Peyer's patch (tissue), 4 donors: ENCODE measurements at regions not wholly inside any gene's neighbourhood (a gene's known extent, or its start where the extent isn't known, plus 50 kb on each side); places are given as distances from the start of the nearest gene placed in this dataset.

Experiments used
- DNase-seq, 3 donors: peaks; one replicate each; pipeline ENCODE4 v3.0.0-alpha.2; 2017 to 2019
- H3K27ac ChIP-seq, 4 donors: fragments of 200-600 bp; sonication (generic); one replicate each; pipeline ENCODE4 v1.5.1; 2016 to 2019
- H3K27me3 ChIP-seq, 2 donors: fragments of 200-600 bp; sonication (generic); one replicate each; pipeline ENCODE4 v1.5.1; 2019
- H3K36me3 ChIP-seq, 3 donors: fragments of 200-600 bp; sonication (generic); one replicate each; pipeline ENCODE4 v1.5.1; 2016 to 2019
- H3K4me1 ChIP-seq, 4 donors: fragments of 200-600 bp; sonication (generic); one replicate each; pipeline ENCODE4 v1.5.1; 2016 to 2019
- H3K4me3 ChIP-seq, 4 donors: fragments of 200-600 bp; sonication (generic); 1 replicate in 3 of 4; 2 replicates in 1 of 4; pipeline ENCODE4 v1.5.1; 2016 to 2019; ENCODE audit warnings: mild to moderate bottlenecking in 1 of 4
- H3K9me3 ChIP-seq, 4 donors: fragments of 200-600 bp; sonication (generic); one replicate each; pipeline ENCODE4 v1.5.1; 2016 to 2019; ENCODE audit warnings: mild to moderate bottlenecking in 1 of 4
- POLR2A ChIP-seq, 2 donors: fragments of 450-650 bp; IDR thresholded peaks; one replicate each; pipeline ENCODE4 v1.5.1; 2017; ENCODE audit warnings: antibody characterized with exemption in 2 of 2, mild to moderate bottlenecking in 2 of 2, moderate library complexity in 2 of 2
- TF ChIP-seq, protein P1 (sequence below), 6 experiments: fragments of 450-650 bp in 4 of 6; fragments of 200-600 bp in 2 of 6; sonication (generic) in 1 of 6; IDR thresholded peaks; one replicate each; pipeline ENCODE4 v1.5.1; 2017 to 2019; ENCODE audit warnings: antibody characterized with exemption in 6 of 6, mild to moderate bottlenecking in 3 of 6, moderate library complexity in 1 of 6

DNA sequence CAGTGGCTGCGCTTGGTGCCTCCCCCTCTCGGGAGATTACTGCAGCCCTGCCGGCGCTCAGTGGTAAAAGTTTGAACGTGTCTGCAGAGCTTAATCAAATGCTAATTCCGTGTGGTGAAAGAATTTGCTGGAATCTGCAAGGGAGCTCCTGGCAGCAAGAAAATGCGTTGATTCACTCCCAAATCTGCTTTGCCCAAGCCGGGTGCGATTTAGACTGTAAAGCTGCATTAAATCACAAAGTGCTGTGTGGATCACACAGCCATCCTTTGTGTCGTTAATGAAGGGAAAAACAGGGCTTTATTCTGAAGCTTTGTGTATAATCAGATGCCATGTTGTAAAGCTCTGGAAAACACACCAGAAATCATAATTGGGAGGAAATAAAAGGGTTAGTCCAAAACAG, 444.1 kb downstream of the BCOR start:
- H3K36me3 ChIP-seq, result no peaks in the 10 kb centered on the region
- no peaks in the 10 kb centered on the region for H3K27me3 ChIP-seq
- TF ChIP-seq, protein P1, sequence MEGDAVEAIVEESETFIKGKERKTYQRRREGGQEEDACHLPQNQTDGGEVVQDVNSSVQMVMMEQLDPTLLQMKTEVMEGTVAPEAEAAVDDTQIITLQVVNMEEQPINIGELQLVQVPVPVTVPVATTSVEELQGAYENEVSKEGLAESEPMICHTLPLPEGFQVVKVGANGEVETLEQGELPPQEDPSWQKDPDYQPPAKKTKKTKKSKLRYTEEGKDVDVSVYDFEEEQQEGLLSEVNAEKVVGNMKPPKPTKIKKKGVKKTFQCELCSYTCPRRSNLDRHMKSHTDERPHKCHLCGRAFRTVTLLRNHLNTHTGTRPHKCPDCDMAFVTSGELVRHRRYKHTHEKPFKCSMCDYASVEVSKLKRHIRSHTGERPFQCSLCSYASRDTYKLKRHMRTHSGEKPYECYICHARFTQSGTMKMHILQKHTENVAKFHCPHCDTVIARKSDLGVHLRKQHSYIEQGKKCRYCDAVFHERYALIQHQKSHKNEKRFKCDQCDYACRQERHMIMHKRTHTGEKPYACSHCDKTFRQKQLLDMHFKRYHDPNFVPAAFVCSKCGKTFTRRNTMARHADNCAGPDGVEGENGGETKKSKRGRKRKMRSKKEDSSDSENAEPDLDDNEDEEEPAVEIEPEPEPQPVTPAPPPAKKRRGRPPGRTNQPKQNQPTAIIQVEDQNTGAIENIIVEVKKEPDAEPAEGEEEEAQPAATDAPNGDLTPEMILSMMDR (IDR thresholded peaks at IDR 0.05), result no peak
- no peak for TF ChIP-seq POLR2A (IDR thresholded peaks at IDR 0.05)

DNA sequence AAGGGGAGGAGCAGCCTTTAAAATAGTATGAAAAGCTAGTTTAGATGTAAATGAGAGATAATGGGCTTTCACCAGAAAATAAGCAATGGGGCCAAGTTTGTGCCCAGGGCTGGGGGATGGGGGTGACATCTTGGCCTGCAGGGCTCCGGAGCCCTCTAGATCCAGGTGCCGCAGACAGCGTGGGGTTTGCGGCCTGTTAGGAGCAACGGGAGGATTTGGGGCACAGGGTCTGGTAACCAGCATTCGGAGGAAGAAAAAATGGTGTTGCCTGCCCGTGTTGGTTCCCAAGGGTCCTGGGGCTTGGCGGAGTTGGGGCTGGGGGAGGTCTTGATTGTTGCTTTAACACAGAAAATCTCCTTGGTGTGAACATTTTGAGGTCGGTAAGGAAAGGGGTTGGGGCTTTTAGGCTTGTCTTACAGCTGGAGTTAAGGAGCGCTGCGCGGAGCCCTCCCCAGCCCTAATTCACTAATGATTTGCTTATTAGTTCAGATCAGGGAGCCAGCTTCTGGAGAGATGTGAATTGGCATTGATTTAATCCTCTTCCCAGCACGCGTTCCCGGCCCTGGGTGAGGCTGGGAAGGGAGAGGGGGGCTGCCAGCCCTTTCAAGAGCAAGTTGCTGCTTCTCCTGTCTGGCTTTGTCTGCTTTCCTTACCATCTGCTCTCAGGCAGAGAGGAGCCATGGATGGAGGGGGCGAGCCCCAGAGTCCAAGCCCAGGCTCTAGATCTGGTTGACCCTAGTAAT, 443.4 kb downstream of the BCOR start:
- Histone ChIP-seq H3K4me3 (no peak overlapping the region), H3K27ac (no peak overlapping the region), H3K27me3 (no peaks in the 10 kb centered on the region), H3K4me1 (no peaks in the 10 kb centered on the region), H3K9me3 (no peaks in the 10 kb centered on the region), H3K36me3 (no peaks in the 10 kb centered on the region)
- TF ChIP-seq, protein P1 (IDR thresholded peaks at IDR 0.05), result no peak
- no peak for TF ChIP-seq POLR2A (IDR thresholded peaks at IDR 0.05)
- no peak for DNase-seq

More for the DNA sequence above, 444.1 kb downstream of the BCOR start:
- H3K27ac ChIP-seq, result no peak overlapping the region
- no peaks in the 10 kb centered on the region for H3K9me3 ChIP-seq
- DNase-seq, result no peak
- no peak overlapping the region for H3K4me3 ChIP-seq
- H3K4me1 ChIP-seq, result no peaks in the 10 kb centered on the region

DNA sequence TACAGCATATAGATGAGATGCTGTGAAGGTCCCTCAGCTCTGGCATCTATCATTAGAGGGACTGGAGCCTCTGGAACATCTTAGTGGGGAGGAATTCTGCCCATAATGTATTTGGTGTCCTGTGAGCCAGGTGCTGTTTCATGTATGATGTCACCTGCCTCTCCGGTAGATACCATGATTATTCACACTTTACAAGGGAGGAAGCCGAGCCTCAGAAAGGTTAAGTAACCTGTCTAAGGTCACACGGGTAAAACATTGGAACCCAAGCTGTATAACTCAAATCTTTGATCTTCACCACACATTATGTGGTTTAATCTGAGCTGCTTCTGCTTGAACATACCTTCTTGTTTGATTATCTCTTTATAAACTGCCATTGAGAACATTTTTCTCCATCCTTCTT, 442.8 kb downstream of the BCOR start:
- Histone ChIP-seq H3K4me1 (no peaks in the 10 kb centered on the region), H3K9me3 (no peaks in the 10 kb centered on the region), H3K4me3 (no peak overlapping the region), H3K27me3 (no peaks in the 10 kb centered on the region), H3K36me3 (no peaks in the 10 kb centered on the region), H3K27ac (no peak overlapping the region)
- no peak for DNase-seq
- no peak for TF ChIP-seq POLR2A (IDR thresholded peaks at IDR 0.05)
- TF ChIP-seq, protein P1 (IDR thresholded peaks at IDR 0.05), result no peak

DNA sequence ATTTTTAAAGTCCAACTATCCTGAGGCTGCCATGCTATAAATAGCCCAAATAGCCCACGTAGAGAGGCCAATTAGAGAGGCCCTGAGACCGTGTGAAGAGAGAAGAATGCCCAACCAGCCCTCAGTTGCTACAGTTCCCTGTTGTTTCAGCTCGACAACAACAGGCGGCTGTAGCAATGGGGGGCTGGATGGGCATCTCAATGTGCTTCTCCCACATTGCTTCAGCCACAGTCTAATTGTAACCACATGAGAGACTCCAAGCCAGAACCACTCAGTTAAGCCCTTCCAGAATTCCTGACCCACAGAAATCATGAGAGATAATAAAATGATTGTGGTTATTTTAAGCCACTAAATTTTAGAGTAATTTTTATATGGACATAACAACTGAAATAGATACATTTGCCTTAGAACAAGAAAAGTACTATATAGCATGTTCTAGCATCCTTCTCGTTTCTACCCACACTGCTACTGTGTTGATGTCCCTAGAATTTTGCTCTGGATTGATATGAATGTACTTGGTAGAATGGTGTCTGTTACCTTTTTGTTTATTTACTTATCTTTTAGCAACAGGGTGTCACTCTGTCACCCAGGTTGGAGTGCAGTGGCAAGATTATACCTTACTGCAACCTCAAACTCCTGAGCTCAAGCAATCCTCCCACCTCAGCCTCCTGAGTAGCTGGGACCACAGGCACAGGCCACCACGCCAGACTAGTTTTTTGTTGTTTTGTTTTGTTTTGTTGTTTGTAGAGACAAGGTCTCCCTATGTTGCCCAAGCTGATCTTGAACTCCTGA, 436.4 kb downstream of the BCOR start:
- TF ChIP-seq POLR2A (IDR thresholded peaks at IDR 0.05), result no peak
- TF ChIP-seq, protein P1 (IDR thresholded peaks at IDR 0.05), result no peak
- DNase-seq, result no peak

DNA sequence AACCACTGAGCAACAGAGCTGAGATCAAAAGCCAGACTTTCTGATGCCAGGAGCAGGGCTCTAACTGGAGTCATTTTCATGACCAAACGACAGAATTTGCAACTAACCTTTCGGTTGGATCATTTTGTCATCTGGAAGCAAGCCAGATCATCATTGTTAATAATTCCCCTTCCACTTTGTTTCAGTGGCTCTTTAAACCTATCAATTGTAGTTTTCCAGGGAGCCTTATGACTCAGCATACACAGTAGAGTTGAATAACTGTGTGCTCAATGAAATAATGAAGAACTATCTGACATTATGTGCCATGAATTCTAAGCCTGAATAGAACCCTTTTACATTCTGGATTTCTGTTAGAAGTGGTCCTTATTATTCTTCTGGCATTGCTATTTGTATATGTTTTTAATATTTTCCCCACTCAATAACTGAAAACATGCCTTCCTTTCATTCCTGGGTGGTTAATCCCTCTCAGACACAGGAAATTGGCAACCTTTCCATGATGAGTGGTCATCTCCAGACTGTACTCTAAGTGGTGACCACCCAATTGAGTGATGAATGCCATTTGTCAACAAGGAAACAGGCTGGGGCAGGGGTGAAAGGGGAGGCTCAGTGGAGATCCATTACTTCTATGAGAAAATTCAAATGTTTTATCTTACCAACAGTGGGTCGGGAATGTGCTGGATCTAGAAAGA, 431.8 kb downstream of the BCOR start:
- Histone ChIP-seq H3K4me1 (no peaks in the 10 kb centered on the region), H3K9me3 (no peaks in the 10 kb centered on the region), H3K27me3 (no peaks in the 10 kb centered on the region), H3K27ac (no peak overlapping the region), H3K36me3 (no peaks in the 10 kb centered on the region), H3K4me3 (no peak overlapping the region)
- TF ChIP-seq, protein P1 (IDR thresholded peaks at IDR 0.05), result no peak
- no peak for TF ChIP-seq POLR2A (IDR thresholded peaks at IDR 0.05)
- no peak for DNase-seq

More for the DNA sequence above, 436.4 kb downstream of the BCOR start:
- no peak overlapping the region for H3K4me3 ChIP-seq
- H3K27ac ChIP-seq, result no peak overlapping the region
- no peaks in the 10 kb centered on the region for H3K36me3 ChIP-seq
- no peaks in the 10 kb centered on the region for H3K4me1 ChIP-seq
- H3K9me3 ChIP-seq, result no peaks in the 10 kb centered on the region
- no peaks in the 10 kb centered on the region for H3K27me3 ChIP-seq
